ENCODE measurements at regions not wholly inside any gene's neighbourhood (a gene's known extent, or its start where the extent isn't known, plus 50 kb on each side); places are given as distances from the start of the nearest gene placed in this dataset.

- DNase-seq (no peak), ATAC-seq (ENCODE audit: low FRiP score) (no peak)
- H3K4me1 ChIP-seq (ENCODE audit: control insufficient read depth in 1 of 2, insufficient read depth in 2 of 2, low read length in 2 of 2), result no peaks in the 10 kb centered on the region
- WGBS, 2 donors, result 31 to 47% methylated on average over 10 of the region's 10 CpGs
- no peaks in the 10 kb centered on the region for H3K9me3 ChIP-seq (ENCODE audit: control insufficient read depth, low read length)
- intact Hi-C loops (cut with DNase I), result no loop called here
- no peak overlapping the region for H3K27ac ChIP-seq (ENCODE audit: low read depth in 1 of 2, low read length in 2 of 2)
- no peaks in the 10 kb centered on the region for H3K36me3 ChIP-seq (ENCODE audit: control insufficient read depth in 1 of 2, insufficient read depth in 2 of 2, low read length in 1 of 2)
- no peak overlapping the region for H3K4me3 ChIP-seq (ENCODE audit: low read length in 2 of 2)
- no peaks in the 10 kb centered on the region for H3K27me3 ChIP-seq (ENCODE audit: control insufficient read depth in 1 of 2, insufficient read depth in 2 of 2, low read length in 1 of 2)
Observed at GRCh38 chr20:39903806-39904465, 785.1 kb downstream of the MAFB start.

DNA sequence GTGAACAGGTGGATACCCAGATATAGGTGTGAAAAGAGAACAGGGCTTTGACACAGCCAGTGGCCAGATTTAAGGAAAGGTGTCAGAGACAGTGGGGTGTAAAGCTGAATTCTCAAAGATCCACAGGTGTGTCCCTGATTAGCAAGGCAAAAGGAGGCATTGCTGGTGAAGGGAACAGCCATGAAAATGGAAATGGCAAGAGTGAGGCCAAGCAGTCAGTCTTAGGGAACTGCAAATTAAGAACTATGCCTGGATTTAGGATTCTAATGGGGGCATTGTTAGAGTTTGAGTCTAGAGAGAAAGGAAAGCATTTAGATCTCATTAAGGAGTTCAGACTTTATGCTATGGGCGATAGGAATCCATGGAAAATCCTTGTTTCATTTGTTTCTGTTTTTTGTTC, 789.2 kb downstream of the MAFB start:
- DNase-seq (no peak), ATAC-seq (ENCODE audit: low FRiP score) (no peak)
- Histone ChIP-seq H3K4me3 (ENCODE audit: low read length in 2 of 2) (no peak overlapping the region), H3K27me3 (ENCODE audit: control insufficient read depth in 1 of 2, insufficient read depth in 2 of 2, low read length in 1 of 2) (no peaks in the 10 kb centered on the region), H3K9me3 (ENCODE audit: control insufficient read depth, low read length) (no peaks in the 10 kb centered on the region), H3K36me3 (ENCODE audit: control insufficient read depth in 1 of 2, insufficient read depth in 2 of 2, low read length in 1 of 2) (no peaks in the 10 kb centered on the region), H3K4me1 (ENCODE audit: control insufficient read depth in 1 of 2, insufficient read depth in 2 of 2, low read length in 2 of 2) (no peaks in the 10 kb centered on the region), H3K27ac (ENCODE audit: low read depth in 1 of 2, low read length in 2 of 2) (no peak overlapping the region)
- 90 to 95% methylated on average over 1 of the region's 1 CpG for WGBS, 2 donors
- intact Hi-C loops (cut with DNase I), result no loop called here

DNA sequence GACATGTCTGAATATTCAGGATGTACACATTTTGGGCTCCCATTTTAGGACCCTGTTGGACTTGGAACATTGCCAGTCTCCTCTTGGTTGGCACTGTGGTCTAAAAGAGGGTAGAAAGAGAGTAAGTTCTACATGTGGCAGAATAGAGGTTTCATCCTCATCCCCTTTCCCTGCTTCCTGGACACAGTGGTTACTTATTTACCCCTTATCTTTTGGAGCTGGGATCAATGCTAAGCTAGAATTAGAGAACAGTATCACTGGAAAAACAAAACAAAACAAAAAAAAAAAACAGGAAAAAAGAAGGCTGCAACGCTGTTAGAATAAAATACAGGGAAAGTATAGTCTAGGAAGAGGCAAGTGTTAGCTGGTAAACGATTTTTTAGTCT, 790.6 kb downstream of the MAFB start:
- DNase-seq (no peak), ATAC-seq (ENCODE audit: low FRiP score) (no peak)
- intact Hi-C loops (cut with DNase I), result no loop called here
- Histone ChIP-seq H3K9me3 (ENCODE audit: control insufficient read depth, low read length) (no peaks in the 10 kb centered on the region), H3K36me3 (ENCODE audit: control insufficient read depth in 1 of 2, insufficient read depth in 2 of 2, low read length in 1 of 2) (no peaks in the 10 kb centered on the region), H3K4me3 (ENCODE audit: low read length in 2 of 2) (no peak overlapping the region), H3K27me3 (ENCODE audit: control insufficient read depth in 1 of 2, insufficient read depth in 2 of 2, low read length in 1 of 2) (no peaks in the 10 kb centered on the region), H3K27ac (ENCODE audit: low read depth in 1 of 2, low read length in 2 of 2) (no peak overlapping the region), H3K4me1 (ENCODE audit: control insufficient read depth in 1 of 2, insufficient read depth in 2 of 2, low read length in 2 of 2) (no peaks in the 10 kb centered on the region)
- 43 to 80% methylated on average over 2 of the region's 2 CpGs for WGBS, 2 donors

DNA sequence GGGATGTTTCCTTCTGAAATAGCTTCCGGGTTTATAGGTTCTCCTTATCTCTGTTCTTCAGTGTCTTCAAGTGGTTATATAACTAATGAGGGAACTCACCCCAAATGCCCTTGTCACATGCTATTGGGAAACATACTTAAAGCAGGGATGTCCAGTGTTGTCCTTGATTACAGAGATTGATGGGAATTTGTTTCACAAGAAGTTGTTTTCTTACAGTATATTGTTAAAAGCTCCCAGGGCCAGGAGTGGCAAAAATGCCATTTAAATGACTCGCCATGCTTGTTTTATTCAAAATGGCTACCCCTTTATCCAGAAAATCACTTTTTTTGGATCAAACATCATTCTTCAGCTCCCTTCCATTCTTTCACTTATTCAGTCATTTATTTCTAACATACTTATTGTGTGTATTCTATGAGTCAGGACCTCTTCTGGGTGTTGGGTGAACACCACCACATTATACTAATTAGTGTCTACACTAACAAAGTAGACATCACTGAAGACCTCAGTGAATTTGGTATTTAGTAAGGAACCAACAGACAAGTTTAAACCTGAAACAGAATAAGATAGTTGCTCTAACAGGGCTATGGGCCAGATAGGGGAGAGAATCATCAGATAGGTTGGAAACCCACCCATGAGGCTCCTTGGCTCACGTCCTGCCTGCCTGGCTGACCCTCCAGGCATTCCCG, 791.1 kb downstream of the MAFB start:
- no peaks in the 10 kb centered on the region for H3K4me1 ChIP-seq (ENCODE audit: control insufficient read depth in 1 of 2, insufficient read depth in 2 of 2, low read length in 2 of 2)
- 75% methylated on average over 4 of the region's 4 CpGs for WGBS, 2 donors
- ATAC-seq (ENCODE audit: low FRiP score) (no peak), DNase-seq (no peak)
- H3K9me3 ChIP-seq (ENCODE audit: control insufficient read depth, low read length), result no peaks in the 10 kb centered on the region
- no peaks in the 10 kb centered on the region for H3K36me3 ChIP-seq (ENCODE audit: control insufficient read depth in 1 of 2, insufficient read depth in 2 of 2, low read length in 1 of 2)
- no peak overlapping the region for H3K27ac ChIP-seq (ENCODE audit: low read depth in 1 of 2, low read length in 2 of 2)
- H3K4me3 ChIP-seq (ENCODE audit: low read length in 2 of 2), result no peak overlapping the region
- intact Hi-C loops (cut with DNase I), result no loop called here
- no peaks in the 10 kb centered on the region for H3K27me3 ChIP-seq (ENCODE audit: control insufficient read depth in 1 of 2, insufficient read depth in 2 of 2, low read length in 1 of 2)

GRCh38 chr20:39897058-39897457, 792.0 kb downstream of the MAFB start:
- no peaks in the 10 kb centered on the region for H3K9me3 ChIP-seq (ENCODE audit: control insufficient read depth, low read length)
- H3K4me1 ChIP-seq (ENCODE audit: control insufficient read depth in 1 of 2, insufficient read depth in 2 of 2, low read length in 2 of 2), result no peaks in the 10 kb centered on the region
- no peak overlapping the region for H3K4me3 ChIP-seq (ENCODE audit: low read length in 2 of 2)
- WGBS, 2 donors, result 52 to 61% methylated on average over 3 of the region's 3 CpGs
- intact Hi-C loops (cut with DNase I), result no loop called here
- no peak for DNase-seq
- no peaks in the 10 kb centered on the region for H3K36me3 ChIP-seq (ENCODE audit: control insufficient read depth in 1 of 2, insufficient read depth in 2 of 2, low read length in 1 of 2)
- no peaks in the 10 kb centered on the region for H3K27me3 ChIP-seq (ENCODE audit: control insufficient read depth in 1 of 2, insufficient read depth in 2 of 2, low read length in 1 of 2)
- no peak overlapping the region for H3K27ac ChIP-seq (ENCODE audit: low read depth in 1 of 2, low read length in 2 of 2)
- ATAC-seq (ENCODE audit: low FRiP score), result no peak

GRCh38 chr20:39894067-39894466, 795.0 kb downstream of the MAFB start:
- 52 to 56% methylated on average over 2 of the region's 2 CpGs for WGBS, 2 donors
- ATAC-seq (ENCODE audit: low FRiP score), result no peak
- intact Hi-C loops (cut with DNase I), result loop anchor here in 1 of 2 donors (5.0 kb wide), 1 partner anchor 43 kb away; no protein-coding TSS in a partner anchor

GRCh38 chr20:39893003-39893685, 795.9 kb downstream of the MAFB start:
- ATAC-seq (ENCODE audit: low FRiP score), result no peak
- no peaks in the 10 kb centered on the region for H3K4me1 ChIP-seq (ENCODE audit: control insufficient read depth in 1 of 2, insufficient read depth in 2 of 2, low read length in 2 of 2)

More at GRCh38 chr20:39894067-39894466, 795.0 kb downstream of the MAFB start:
- Histone ChIP-seq H3K27ac (ENCODE audit: low read depth in 1 of 2, low read length in 2 of 2) (no peak overlapping the region), H3K4me1 (ENCODE audit: control insufficient read depth in 1 of 2, insufficient read depth in 2 of 2, low read length in 2 of 2) (no peaks in the 10 kb centered on the region), H3K27me3 (ENCODE audit: control insufficient read depth in 1 of 2, insufficient read depth in 2 of 2, low read length in 1 of 2) (no peaks in the 10 kb centered on the region), H3K4me3 (ENCODE audit: low read length in 2 of 2) (no peak overlapping the region), H3K9me3 (ENCODE audit: control insufficient read depth, low read length) (no peaks in the 10 kb centered on the region), H3K36me3 (ENCODE audit: control insufficient read depth in 1 of 2, insufficient read depth in 2 of 2, low read length in 1 of 2) (no peaks in the 10 kb centered on the region)
- no peak for DNase-seq

GRCh38 chr20:39890697-39891096, 798.3 kb downstream of the MAFB start:
- no peak overlapping the region for H3K27ac ChIP-seq (ENCODE audit: low read depth in 1 of 2, low read length in 2 of 2)
- intact Hi-C loops (cut with DNase I), result loop anchor here in 1 of 2 donors (5.0 kb wide), 1 partner anchor 47 kb away; no protein-coding TSS in a partner anchor
- H3K4me3 ChIP-seq (ENCODE audit: low read length in 2 of 2), result no peak overlapping the region
- DNase-seq (no peak), ATAC-seq (ENCODE audit: low FRiP score) (no peak)
- 96 to 98% methylated on average over 1 of the region's 1 CpG for whole genome bisulfite sequencing, 2 donors
- no peaks in the 10 kb centered on the region for H3K9me3 ChIP-seq (ENCODE audit: control insufficient read depth, low read length)
- H3K36me3 ChIP-seq (ENCODE audit: control insufficient read depth in 1 of 2, insufficient read depth in 2 of 2, low read length in 1 of 2), result no peaks in the 10 kb centered on the region
- no peaks in the 10 kb centered on the region for H3K27me3 ChIP-seq (ENCODE audit: control insufficient read depth in 1 of 2, insufficient read depth in 2 of 2, low read length in 1 of 2)
- H3K4me1 ChIP-seq (ENCODE audit: control insufficient read depth in 1 of 2, insufficient read depth in 2 of 2, low read length in 2 of 2), result no peaks in the 10 kb centered on the region

More at GRCh38 chr20:39893003-39893685, 795.9 kb downstream of the MAFB start:
- no peaks in the 10 kb centered on the region for H3K36me3 ChIP-seq (ENCODE audit: control insufficient read depth in 1 of 2, insufficient read depth in 2 of 2, low read length in 1 of 2)
- H3K9me3 ChIP-seq (ENCODE audit: control insufficient read depth, low read length), result no peaks in the 10 kb centered on the region
- no peak overlapping the region for H3K4me3 ChIP-seq (ENCODE audit: low read length in 2 of 2)
- intact Hi-C loops (cut with DNase I), result loop anchor here in 1 of 2 donors (5.0 kb wide), 1 partner anchor 44 kb away; no protein-coding TSS in a partner anchor
- DNase-seq, result no peak
- H3K27me3 ChIP-seq (ENCODE audit: control insufficient read depth in 1 of 2, insufficient read depth in 2 of 2, low read length in 1 of 2), result no peaks in the 10 kb centered on the region
- WGBS, 2 donors, result 83 to 88% methylated on average over 1 of the region's 1 CpG
- no peak overlapping the region for H3K27ac ChIP-seq (ENCODE audit: low read depth in 1 of 2, low read length in 2 of 2)
